ENCODE measurements at regions not wholly inside any gene's neighbourhood (a gene's known extent, or its start where the extent isn't known, plus 50 kb on each side); places are given as distances from the start of the nearest gene placed in this dataset.

GRCh38 chr11:105333153-105333552, 193.6 kb upstream of the CARD18 start:
- no peak for DNase-seq (ENCODE audit: low read depth, low spot score)

- DNase-seq (ENCODE audit: low read depth, low spot score), result no peak
Observed at GRCh38 chr11:105332171-105332570, 192.6 kb upstream of the CARD18 start.

- no peak for DNase-seq (ENCODE audit: low read depth, low spot score)
Observed at GRCh38 chr11:105328061-105328460, 188.5 kb upstream of the CARD18 start.

GRCh38 chr11:105324156-105324555, 184.6 kb upstream of the CARD18 start:
- DNase-seq (ENCODE audit: low read depth, low spot score), result no peak

- DNase-seq (ENCODE audit: low read depth, low spot score), result no peak
Observed at GRCh38 chr11:105321696-105322095, 182.1 kb upstream of the CARD18 start.

GRCh38 chr11:105315287-105315686, 175.7 kb upstream of the CARD18 start:
- no peak for DNase-seq (ENCODE audit: low read depth, low spot score)

- no peak for DNase-seq (ENCODE audit: low read depth, low spot score)
Observed at GRCh38 chr11:105312266-105312665, 172.7 kb upstream of the CARD18 start.

- DNase-seq (ENCODE audit: low read depth, low spot score), result peak; percentile 2
Observed at GRCh38 chr11:105298630-105299029, 159.1 kb upstream of the CARD18 start.

GRCh38 chr11:105298174-105298573, 158.6 kb upstream of the CARD18 start:
- DNase-seq (ENCODE audit: low read depth, low spot score), result no peak

GRCh38 chr11:105297463-105297862, 157.9 kb upstream of the CARD18 start:
- no peak for DNase-seq (ENCODE audit: low read depth, low spot score)

GRCh38 chr11:105296806-105297205, 157.2 kb upstream of the CARD18 start:
- no peak for DNase-seq (ENCODE audit: low read depth, low spot score)

GRCh38 chr11:105296386-105296785, 156.8 kb upstream of the CARD18 start:
- DNase-seq (ENCODE audit: low read depth, low spot score), result no peak

- no peak for DNase-seq (ENCODE audit: low read depth, low spot score)
Observed at GRCh38 chr11:105282658-105283057, 143.1 kb upstream of the CARD18 start.

- DNase-seq (ENCODE audit: low read depth, low spot score), result no peak
Observed at GRCh38 chr11:105274631-105275030, 135.1 kb upstream of the CARD18 start.

- DNase-seq (ENCODE audit: low read depth, low spot score), result no peak
Observed at GRCh38 chr11:105273660-105274280, 134.2 kb upstream of the CARD18 start.

- no peak for DNase-seq (ENCODE audit: low read depth, low spot score)
Observed at GRCh38 chr11:105269862-105270261, 130.3 kb upstream of the CARD18 start.

- DNase-seq (ENCODE audit: low read depth, low spot score), result no peak
Observed at GRCh38 chr11:105268404-105269062, 129.0 kb upstream of the CARD18 start.

GRCh38 chr11:105265845-105266244, 126.3 kb upstream of the CARD18 start:
- DNase-seq (ENCODE audit: low read depth, low spot score), result peak; percentile 5

GRCh38 chr11:105260976-105261375, 121.4 kb upstream of the CARD18 start:
- no peak for DNase-seq (ENCODE audit: low read depth, low spot score)

- no peak for DNase-seq (ENCODE audit: low read depth, low spot score)
Observed at GRCh38 chr11:105245781-105246315, 106.3 kb upstream of the CARD18 start.

GRCh38 chr11:105244160-105244825, 104.7 kb upstream of the CARD18 start:
- DNase-seq (ENCODE audit: low read depth, low spot score), result peak; percentile 87

- DNase-seq (ENCODE audit: low read depth, low spot score), result no peak
Observed at GRCh38 chr11:105241136-105241535, 101.6 kb upstream of the CARD18 start.

GRCh38 chr11:105236664-105237063, 97.1 kb upstream of the CARD18 start:
- DNase-seq (ENCODE audit: low read depth, low spot score), result peak; percentile 28

Data from astrocyte of the hippocampus (primary cell).